HG02678 (cell line): ENCODE measurements at regions not wholly inside any gene's neighbourhood (a gene's known extent, or its start where the extent isn't known, plus 50 kb on each side); places are given as distances from the start of the nearest gene placed in this dataset.
"Not testable (repeated sequence)": the region's sequence is repeated elsewhere in the genome, so short reads cannot be mapped to it uniquely, and the experiment has no call there.

Source experiments
- ATAC-seq: cut with Tn5 transposase; IDR thresholded peaks from one replicate; pipeline ENCODE4 v1.9.1; 2021; ENCODE audit warnings: mild to moderate bottlenecking, moderate library complexity; ENCODE audit not compliant: unreplicated experiment

GRCh38 chr6:67882436-67883311, 752.4 kb upstream of the ADGRB3 start:
- no peak for ATAC-seq

- ATAC-seq: no peak
These were observed 753.4 kb upstream of the ADGRB3 start for GRCh38 chr6:67881706-67882065.

- no peak for ATAC-seq
These were observed 754.0 kb upstream of the ADGRB3 start for GRCh38 chr6:67880939-67881705.

- ATAC-seq: not testable (repeated sequence)
These were observed 754.7 kb upstream of the ADGRB3 start for GRCh38 chr6:67880343-67880742.

- not testable (repeated sequence) for ATAC-seq
These were observed 755.2 kb upstream of the ADGRB3 start for GRCh38 chr6:67879928-67880327.

GRCh38 chr6:67879105-67879904, 755.8 kb upstream of the ADGRB3 start:
- not testable (repeated sequence) for ATAC-seq

- not testable (repeated sequence) for ATAC-seq
These were observed 756.9 kb upstream of the ADGRB3 start for GRCh38 chr6:67878216-67878615.

- no peak for ATAC-seq
These were observed 757.8 kb upstream of the ADGRB3 start for GRCh38 chr6:67877288-67877687.

- no peak for ATAC-seq
These were observed 759.2 kb upstream of the ADGRB3 start for GRCh38 chr6:67875877-67876383.

GRCh38 chr6:67870321-67870720, 764.8 kb upstream of the ADGRB3 start:
- no peak for ATAC-seq

GRCh38 chr6:67863346-67863745, 771.7 kb upstream of the ADGRB3 start:
- no peak for ATAC-seq

- ATAC-seq: no peak
These were observed 781.0 kb upstream of the ADGRB3 start for GRCh38 chr6:67854098-67854497.

GRCh38 chr6:67839818-67840217, 795.3 kb upstream of the ADGRB3 start:
- ATAC-seq: no peak

GRCh38 chr6:67825201-67825895, 809.7 kb upstream of the ADGRB3 start:
- no peak for ATAC-seq

GRCh38 chr6:67818322-67818721, 816.8 kb upstream of the ADGRB3 start:
- ATAC-seq: no peak

- ATAC-seq: no peak
These were observed 819.5 kb upstream of the ADGRB3 start for GRCh38 chr6:67815623-67816022.

GRCh38 chr6:67814262-67814661, 820.8 kb upstream of the ADGRB3 start:
- no peak for ATAC-seq

GRCh38 chr6:67812693-67813092, 822.4 kb upstream of the ADGRB3 start:
- no peak for ATAC-seq

- no peak for ATAC-seq
These were observed 823.0 kb upstream of the ADGRB3 start for GRCh38 chr6:67812125-67812524.

GRCh38 chr6:67811239-67812037, 823.6 kb upstream of the ADGRB3 start:
- no peak for ATAC-seq
